Retinal pigment epithelial cell (primary cell): ENCODE measurements at regions not wholly inside any gene's neighbourhood (a gene's known extent, or its start where the extent isn't known, plus 50 kb on each side); places are given as distances from the start of the nearest gene placed in this dataset.

Experiments
- DNase-seq: peaks from one replicate; pipeline ENCODE4 v3.0.0-alpha.2; 2010; ENCODE audit warnings: low read depth
- H3K4me3 ChIP-seq: 2 replicates; pipeline ENCODE4 v1.5.1; 2011; ENCODE audit warnings: mild to moderate bottlenecking, low read length, control low read depth, moderate library complexity
- CTCF ChIP-seq: conservative IDR thresholded peaks from 2 replicates; pipeline ENCODE4 v1.5.1; 2011; ENCODE audit warnings: low read depth, low read length, control low read depth, inconsistent platforms

- no peak for TF ChIP-seq CTCF
- DNase-seq: no peak
- no peak overlapping the region for H3K4me3 ChIP-seq
Observed at GRCh38 chr14:34212172-34212929, 249.7 kb downstream of the SPTSSA start.

GRCh38 chr14:34211732-34212131, 250.3 kb downstream of the SPTSSA start:
- TF ChIP-seq CTCF: no peak
- H3K4me3 ChIP-seq: no peak overlapping the region
- no peak for DNase-seq

- no peak overlapping the region for H3K4me3 ChIP-seq
- TF ChIP-seq CTCF: no peak
- DNase-seq: no peak
Observed at GRCh38 chr14:34208532-34208931, 253.5 kb downstream of the SPTSSA start.

GRCh38 chr14:34205799-34206198, 254.9 kb upstream of the EGLN3 start:
- no peak overlapping the region for H3K4me3 ChIP-seq
- no peak for DNase-seq
- no peak for TF ChIP-seq CTCF

- no peak for DNase-seq
- H3K4me3 ChIP-seq: no peak overlapping the region
- TF ChIP-seq CTCF: no peak
Observed at GRCh38 chr14:34204774-34205173, 253.9 kb upstream of the EGLN3 start.

- H3K4me3 ChIP-seq: no peak overlapping the region
- TF ChIP-seq CTCF: no peak
- no peak for DNase-seq
Observed at GRCh38 chr14:34203251-34203722, 252.4 kb upstream of the EGLN3 start.
